Stimulated activated CD8-positive, alpha-beta memory T cell treated with anti-CD3 and anti-CD28 coated beads, Interleukin-12 subunit alpha, Interleukin-12 subunit beta, amount 100 ng/mL, for 4 hours (primary cell): ENCODE measurements at regions not wholly inside any gene's neighbourhood (a gene's known extent, or its start where the extent isn't known, plus 50 kb on each side); places are given as distances from the start of the nearest gene placed in this dataset.

Source experiments
- DNase-seq: peaks from one replicate; pipeline ENCODE4 v3.0.0-alpha.2; 2020; ENCODE audit warnings: low read depth

- no peak for DNase-seq
Observed at GRCh38 chr2:16296331-16297250, 356.2 kb downstream of the MYCN start.

- no peak for DNase-seq
Observed at GRCh38 chr2:16296038-16296290, 355.6 kb downstream of the MYCN start.

GRCh38 chr2:16294791-16295190 is 354.4 kb downstream of the MYCN start:
- no peak for DNase-seq

- no peak for DNase-seq
Observed at GRCh38 chr2:16293871-16294270, 353.5 kb downstream of the MYCN start.

GRCh38 chr2:16293398-16293797 is 353.0 kb downstream of the MYCN start:
- DNase-seq, result no peak

GRCh38 chr2:16291731-16292550 is 351.6 kb downstream of the MYCN start:
- DNase-seq, result no peak

GRCh38 chr2:16291226-16291625 is 350.9 kb downstream of the MYCN start:
- DNase-seq, result no peak

- no peak for DNase-seq
Observed at GRCh38 chr2:16290311-16291020, 350.1 kb downstream of the MYCN start.

- no peak for DNase-seq
Observed at GRCh38 chr2:16288371-16289112, 348.2 kb downstream of the MYCN start.

- no peak for DNase-seq
Observed at GRCh38 chr2:16287831-16288230, 347.5 kb downstream of the MYCN start.

GRCh38 chr2:16287281-16287680 is 346.9 kb downstream of the MYCN start:
- DNase-seq, result no peak

- no peak for DNase-seq
Observed at GRCh38 chr2:16285813-16286510, 345.6 kb downstream of the MYCN start.

- DNase-seq, result no peak
Observed at GRCh38 chr2:16284941-16285625, 344.7 kb downstream of the MYCN start.

- no peak for DNase-seq
Observed at GRCh38 chr2:16283071-16283850, 342.9 kb downstream of the MYCN start.

GRCh38 chr2:16282511-16282910 is 342.2 kb downstream of the MYCN start:
- no peak for DNase-seq

GRCh38 chr2:16281451-16282335 is 341.3 kb downstream of the MYCN start:
- no peak for DNase-seq

GRCh38 chr2:16280081-16280480 is 339.7 kb downstream of the MYCN start:
- no peak for DNase-seq

- no peak for DNase-seq
Observed at GRCh38 chr2:16279641-16280040, 339.3 kb downstream of the MYCN start.

- no peak for DNase-seq
Observed at GRCh38 chr2:16279201-16279570, 338.8 kb downstream of the MYCN start.
